ENCODE measurements at regions not wholly inside any gene's neighbourhood (a gene's known extent, or its start where the extent isn't known, plus 50 kb on each side); places are given as distances from the start of the nearest gene placed in this dataset.
"Not testable (repeated sequence)": the region's sequence is repeated elsewhere in the genome, so short reads cannot be mapped to it uniquely, and the experiment has no call there.

DNA sequence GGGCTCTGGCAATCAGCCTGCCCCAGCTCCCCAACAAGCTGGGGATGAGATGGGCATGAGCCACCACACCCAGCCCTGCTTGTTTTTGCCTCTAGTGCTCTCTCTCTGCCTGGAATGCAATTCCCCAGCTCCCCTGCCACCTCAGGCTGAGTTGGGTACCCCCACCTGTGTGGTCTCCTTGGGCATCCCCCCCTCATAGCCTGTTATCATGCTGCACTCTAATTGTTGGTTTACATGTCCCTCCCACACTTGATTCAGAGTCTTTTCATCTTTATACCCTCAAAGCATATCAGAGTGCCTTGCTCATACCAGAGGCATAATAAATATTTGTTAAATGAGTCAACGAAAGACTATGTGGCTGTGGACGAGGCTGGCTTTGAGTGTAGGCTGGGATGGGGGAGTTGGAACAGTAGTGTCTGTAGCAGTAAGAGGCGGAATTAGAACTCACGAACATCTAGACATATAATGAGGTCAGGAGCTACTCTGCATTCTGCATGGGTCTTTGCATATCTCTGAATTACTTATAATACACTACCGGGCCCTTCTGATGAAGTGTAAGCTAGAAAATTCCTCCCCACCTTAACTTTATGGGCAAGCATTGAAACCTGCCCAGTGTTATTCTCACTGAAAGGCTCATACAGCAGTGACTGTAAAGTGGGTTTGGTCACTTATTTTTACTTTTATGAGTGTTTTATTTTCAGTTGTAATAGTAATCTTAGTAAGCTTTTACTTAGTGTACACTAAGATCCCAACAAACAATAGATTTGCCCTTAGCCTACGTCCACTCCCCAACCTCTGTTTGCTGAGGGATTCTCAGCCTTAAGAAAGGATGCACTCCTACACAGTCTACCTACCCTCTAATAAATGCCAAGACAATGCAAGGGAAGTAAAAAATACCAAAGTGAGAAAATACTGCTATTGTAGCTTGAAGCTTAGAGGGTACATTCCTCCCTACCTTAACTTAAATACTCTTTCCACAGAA is 58.7 kb downstream of the EDN1 start:
- no peak for DNase-seq

DNA sequence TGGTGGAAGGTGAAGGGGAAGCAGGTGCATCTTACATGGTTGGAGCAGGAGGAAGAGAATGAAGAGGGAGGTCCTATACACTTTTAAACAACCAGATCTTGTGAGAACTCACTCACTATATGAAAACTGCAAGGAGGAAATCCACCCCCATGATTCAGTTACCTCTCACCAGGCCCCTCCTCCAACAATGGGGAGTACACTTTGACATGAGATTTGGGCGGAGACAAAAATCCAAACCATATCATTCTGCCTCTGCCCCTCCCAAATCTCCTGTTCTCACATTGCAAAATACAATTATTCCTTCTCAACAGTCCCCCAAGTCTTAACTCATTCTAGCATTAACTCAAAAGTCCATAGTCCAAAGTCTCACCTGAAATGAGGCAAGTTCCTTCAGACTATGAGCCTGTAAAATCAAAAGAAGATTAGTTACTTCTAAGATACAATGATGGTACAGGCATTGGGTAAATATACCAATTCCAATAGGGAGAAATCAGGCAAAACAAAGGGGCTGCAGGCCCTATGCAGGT is 60.5 kb downstream of the EDN1 start:
- DNase-seq, result no peak

DNA sequence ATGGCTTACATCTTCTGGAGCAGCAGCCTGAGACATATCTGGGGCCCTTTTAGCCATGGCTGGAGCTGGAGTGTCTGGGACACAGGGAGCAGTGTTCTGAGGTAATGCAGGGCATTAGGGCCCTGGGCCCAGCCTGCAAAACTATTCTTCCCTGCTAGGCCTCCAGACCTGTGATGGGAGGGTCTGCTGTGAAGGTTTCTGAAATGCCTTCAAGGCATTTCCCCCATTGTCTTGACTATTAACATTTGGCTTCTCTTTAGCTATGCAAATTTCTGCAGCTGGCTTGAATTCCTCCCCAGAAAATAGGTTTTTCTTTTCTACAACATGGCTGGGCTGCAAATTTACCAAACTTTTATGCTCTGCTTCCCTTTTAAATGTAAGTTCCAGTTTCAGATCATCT is 61.5 kb downstream of the EDN1 start:
- no peak for DNase-seq

DNA sequence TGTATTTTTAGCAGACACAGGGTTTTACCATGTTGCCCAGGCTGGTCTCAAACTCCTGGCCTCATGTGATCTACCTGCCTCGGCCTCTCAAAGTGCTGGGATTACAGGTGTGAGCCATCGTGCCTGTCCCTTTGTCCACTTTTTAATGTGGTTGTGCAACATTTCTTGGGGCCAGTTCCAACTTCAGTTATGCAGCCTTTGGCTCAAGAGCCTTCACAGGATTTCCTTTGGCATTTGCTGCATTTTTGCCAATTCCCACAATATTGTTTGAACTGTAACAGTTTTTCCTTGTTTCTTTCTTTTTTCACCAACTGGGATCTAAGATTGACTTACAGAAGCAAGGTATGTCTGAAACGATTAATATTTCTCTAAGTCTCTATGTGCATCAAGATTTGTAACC is 63.6 kb downstream of the EDN1 start:
- no peak for DNase-seq

DNA sequence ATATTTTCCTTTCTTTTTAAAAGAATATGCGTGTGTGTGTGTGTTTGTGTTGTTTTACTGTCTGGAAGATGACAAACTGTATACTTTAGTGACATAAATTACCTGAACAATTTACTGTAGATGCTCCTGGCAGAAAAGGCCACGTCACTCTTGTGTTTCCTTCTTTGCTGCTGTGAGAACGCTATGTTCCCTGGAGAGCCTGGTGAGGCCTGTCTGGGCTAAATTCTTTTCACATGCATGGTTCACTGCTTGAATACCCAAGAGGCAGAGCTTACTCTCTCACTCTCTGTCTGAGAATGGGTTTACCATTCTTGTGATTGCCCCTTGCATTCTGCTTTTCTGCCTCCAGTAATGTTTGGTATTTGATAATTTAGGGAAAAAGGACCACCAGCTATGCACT is 64.3 kb downstream of the EDN1 start:
- no peak for DNase-seq

DNA sequence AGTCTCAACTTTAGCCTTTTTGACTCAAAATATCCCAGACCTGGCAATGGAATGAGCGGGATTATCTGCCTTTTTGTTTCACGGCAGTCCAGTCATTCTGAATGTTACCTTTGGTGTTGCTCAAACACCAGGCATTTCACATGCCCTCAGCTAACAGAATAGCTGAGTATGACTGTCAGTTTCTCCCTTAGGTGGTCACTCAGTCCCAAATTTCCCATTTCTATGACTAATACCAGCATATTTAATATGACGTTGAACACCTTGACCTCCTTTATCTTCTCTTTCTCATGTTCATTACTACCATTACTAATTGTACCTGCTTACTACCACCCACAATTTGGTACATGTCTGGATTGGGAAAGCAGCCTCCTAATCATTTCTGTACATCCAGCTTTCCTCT is 65.2 kb downstream of the EDN1 start:
- no peak for DNase-seq

DNA sequence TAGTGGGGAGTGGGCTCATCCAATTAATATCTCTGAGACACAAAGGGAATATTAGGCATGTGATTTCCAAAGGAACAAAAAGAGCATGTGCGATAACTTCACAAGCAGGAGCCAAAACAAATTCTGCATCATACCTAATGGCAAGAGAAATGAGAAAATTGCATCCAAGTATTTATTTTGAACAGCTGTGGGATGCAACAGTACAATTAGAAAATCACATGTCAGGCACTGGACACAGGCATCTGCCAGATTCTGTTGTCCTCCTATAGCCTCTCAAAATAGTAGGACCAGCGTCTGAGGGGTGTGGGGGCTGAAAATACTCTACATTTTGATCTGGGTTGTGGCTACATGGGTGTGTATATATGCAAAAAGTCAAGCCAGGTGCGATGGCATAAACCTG is 66.3 kb downstream of the EDN1 start:
- no peak for DNase-seq

DNA sequence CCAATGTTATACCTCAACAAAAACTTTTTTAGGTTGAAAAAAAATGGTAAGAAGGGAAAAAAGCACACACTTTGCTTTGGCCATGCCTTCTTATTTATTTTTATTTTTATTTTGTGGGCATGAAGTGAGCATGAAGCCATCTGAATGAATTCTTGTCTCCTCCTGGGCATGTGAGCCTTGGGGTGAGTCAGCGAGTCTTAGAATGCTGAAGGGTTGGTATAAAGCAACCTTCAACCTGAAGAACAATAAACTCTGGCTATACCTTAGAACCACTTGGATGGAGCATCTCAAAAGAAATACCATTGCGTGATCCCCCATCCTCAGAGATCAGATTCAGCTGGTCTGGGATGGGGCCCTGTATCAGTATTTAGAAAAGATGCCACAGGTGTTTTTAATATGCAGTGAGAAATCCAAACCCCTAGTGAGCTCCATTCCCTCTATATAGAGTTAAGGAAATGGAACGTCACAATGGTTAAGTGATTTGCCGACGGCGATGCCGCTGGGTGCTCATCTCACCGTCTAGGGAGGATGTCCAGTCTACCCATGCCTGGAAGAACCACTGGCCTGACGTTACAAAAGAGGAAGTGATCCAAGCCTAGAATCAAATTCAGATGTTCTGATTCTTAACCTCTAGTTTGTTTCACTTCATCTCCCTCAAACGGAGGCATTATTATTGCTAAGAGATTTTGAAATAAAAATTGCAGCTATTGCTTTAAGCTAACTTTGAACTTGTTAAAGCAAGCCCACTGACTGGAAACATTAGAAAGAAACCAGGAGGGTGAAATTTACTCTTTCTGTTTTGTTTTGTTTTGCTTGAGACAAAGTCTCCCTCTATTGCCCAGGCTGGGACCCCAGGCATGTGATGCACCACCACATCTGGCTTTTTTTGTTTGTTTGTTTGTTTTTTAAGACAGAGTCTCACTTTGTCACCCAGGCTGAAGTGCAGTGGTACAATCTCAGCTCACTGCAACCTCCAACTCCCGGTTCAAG is 67.1 kb downstream of the EDN1 start:
- no peak for DNase-seq

DNA sequence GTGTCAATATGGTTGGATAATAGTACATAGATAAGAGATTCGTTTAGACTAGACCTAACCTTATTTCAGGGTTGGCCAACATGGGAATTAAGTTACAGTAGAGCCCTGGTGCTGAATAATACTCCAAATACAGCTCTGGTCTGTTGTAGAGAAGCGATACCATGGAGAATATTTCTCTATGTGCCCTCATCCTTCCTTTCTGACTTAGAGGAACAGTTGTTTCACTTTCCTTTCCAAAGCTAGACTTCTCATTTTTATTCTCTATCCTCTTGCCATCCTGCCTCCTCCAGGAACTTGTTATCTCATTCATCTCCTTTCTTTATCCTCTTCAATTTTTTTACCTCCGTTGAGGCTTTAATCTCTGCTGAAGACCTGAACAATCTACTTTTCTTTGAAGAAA is 68.9 kb downstream of the EDN1 start:
- DNase-seq, result no peak

DNA sequence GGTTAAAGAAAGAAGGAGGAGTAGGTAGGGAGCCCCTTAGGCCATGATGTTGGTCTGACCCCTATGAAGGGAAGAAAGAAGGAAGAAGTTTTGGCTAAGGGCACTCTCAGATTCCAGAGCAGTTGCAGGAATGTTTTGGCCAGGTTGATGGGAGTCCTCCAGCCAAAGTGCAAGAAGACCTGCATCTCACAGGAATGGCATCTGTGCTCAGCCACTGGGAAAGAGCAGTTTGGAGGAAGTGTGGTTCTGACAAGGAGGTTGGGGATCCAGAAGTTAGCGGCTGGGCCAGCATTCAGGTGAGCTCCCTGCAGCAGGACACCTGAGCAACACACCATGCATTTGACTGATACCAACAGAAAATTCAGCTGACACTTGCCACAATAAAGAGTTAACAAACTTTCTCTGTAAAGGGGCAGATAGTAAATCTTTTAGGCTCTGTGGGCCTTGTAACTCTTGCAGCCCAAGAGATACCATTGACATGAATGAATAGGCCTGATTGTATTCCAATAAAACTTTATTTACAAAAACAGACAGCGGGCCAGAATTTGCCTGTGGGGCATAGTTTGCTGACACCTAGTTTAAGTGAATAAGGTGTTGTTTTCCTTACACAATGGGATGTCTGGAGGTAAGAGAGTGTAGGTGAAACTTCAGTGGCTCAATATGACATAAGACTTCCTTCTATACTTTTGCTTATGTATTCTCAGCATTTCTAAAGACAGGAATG is 71.0 kb downstream of the EDN1 start:
- DNase-seq, result no peak

DNA sequence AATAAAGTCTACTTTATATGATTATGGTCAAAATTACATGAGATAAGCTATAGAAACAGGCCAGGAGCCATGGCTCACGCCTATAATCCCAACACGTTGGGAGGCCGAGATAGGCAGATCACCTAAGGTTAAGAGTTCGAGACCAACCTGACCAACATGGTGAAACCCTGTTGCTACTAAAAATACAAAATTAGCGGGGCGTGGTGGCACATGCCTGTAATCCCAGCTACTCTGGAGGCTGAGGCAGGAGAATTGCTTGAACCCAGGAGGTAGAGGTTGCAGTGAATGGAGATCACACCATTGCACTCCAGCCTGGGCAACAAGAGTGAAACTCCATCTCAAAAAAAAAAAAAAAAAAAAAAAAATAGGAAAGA is 73.1 kb downstream of the EDN1 start:
- DNase-seq, result not testable (repeated sequence)

DNA sequence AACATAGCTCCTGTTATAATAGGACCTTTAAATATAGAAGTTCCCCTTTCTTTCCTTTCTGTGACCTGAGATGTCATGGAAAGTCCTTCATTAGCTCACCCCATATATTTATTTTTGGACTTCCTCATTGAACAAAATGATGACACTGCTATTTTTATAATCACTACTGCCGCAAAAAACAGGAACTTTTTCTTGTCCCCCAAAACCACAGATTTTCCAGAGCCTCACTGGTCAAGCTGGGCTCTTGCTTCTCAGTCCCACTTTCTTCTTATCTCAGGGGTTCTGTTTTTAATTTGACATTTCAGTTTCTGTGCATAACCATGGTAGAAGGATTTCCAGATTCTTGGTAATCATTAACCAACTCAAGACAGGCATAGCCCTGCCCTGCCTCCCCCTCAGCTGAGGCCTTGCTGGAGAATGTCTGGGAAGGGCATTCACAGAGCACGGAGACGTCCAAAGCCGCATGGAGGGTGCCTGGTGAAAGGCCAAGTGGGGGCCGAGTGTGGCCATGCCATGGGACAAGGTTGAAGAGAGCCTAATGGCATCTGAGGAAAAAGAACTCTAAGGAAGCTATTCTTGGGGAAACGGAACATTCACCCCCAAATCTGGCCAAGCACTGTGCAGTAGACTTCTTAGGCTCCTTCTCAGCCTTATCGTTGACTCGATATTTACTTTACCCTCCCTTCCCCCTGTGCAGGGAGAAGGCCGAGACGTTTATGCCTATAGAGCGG is 73.7 kb downstream of the EDN1 start:
- DNase-seq, result no peak

DNA sequence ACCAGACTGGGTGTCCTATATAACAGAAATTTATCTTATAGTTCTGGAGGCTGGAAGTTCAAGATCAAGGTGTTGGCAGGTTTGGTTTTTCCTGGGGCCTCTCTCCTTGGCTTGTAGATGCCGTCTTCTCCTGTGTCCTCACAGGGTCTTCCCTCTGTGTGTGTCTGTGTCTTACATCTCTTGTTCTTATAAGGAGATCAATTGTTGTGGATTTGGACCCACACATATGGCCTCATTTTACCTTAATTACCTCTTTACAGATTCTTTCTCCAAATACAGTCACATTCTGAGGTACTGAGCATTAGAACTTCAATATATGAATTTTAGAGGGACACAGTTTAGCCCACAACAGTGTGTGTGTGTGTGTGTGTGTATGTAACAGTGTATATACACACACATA is 74.5 kb downstream of the EDN1 start:
- DNase-seq, result no peak

DNA sequence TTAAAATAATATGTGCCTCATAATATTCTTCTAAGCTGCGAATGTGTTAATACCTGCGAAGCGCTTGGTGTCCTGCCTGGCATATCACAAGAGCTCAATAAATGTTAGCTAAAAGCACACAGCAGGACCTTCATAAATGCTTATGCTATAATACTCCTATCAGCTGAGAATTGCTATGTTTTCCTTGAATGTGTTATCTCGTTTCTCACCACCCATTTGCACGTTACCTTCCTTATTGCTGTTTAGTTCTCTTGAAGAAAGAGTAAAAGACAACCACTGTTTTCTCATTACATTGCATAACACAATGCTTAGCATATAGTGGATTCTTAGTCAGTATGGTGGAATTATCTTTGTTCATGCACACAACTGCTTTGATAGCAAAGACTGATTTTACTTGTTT is 76.6 kb downstream of the EDN1 start:
- DNase-seq, result no peak

DNA sequence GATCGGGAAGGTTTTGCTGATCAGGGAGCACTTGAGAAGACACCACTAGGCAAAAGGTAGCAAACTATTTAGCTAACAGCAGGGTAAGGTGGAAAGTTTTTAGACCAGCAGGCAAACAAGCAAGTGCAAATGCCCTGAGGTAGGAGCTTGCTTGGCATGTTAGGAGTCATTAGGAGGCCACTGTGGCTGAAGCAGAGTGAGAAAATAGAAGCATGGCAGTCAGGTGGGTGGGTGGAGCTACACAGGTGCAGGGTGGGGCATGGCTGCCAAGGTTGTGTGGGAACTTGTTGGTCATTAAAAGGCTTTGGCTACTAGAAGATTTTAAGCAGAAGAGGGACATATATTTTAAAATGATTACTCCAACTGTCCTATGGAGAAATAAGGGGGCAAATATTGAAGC is 77.3 kb downstream of the EDN1 start:
- no peak for DNase-seq

DNA sequence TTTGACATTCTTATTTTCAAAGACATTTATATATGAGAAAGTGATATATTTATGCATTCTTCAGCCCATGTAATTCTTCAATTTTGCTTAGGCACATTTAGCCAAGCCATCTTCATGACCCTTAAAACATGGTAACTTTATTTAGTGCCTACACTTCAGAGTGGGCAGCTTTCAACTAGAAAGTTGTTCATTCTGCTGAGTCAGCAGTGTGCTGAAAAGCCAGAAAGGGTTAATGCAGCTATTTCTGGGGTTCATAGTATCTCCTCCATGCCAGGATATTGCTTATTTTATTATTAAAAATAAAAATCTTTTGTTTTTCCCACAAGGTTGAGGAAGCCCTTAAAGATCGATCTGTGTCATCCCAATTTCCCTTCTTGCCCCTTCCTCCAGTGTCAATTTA is 79.2 kb downstream of the EDN1 start:
- DNase-seq, result no peak

DNA sequence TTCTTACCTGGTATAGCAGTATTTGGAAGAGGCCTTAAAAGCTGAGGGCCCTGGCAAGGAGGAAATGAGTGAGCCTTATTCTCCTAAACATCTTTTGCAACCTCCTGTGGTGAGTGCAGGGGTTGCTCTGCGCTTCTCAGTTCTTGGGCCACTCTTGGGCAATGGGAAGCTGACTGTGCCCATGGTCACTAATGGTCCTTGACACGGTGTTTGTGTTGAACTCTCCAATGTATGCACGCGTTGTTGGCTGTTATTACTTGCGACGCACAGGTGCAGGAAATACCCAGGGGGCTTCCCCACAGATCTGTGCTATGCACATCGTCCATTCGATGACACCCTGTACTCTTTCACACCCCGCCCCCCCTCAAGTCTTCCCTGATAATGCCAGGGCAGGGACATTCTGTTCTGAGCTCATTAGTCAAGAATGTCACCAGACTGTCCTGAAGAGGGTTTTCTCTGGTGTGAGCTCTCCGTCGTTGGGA is 79.7 kb downstream of the EDN1 start:
- DNase-seq, result no peak

DNA sequence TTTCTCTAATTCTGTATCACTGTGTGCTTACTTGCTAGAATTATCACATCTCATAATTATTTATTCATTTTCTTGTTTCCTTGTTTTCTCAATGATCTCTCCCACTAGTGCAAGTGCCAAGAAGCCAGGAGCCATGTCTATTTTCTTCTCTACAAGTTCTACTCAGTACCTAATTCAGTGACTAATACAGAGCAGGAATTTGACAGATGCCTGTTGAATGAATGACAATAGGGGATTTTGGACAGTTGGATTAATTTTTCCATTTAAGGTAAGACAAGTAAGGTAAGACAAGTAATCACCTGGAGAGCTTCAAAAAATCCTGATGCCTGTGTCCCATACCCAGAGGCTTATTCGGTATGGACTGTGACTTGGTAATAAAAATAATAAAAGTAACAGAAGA is 81.0 kb downstream of the EDN1 start:
- no peak for DNase-seq

DNA sequence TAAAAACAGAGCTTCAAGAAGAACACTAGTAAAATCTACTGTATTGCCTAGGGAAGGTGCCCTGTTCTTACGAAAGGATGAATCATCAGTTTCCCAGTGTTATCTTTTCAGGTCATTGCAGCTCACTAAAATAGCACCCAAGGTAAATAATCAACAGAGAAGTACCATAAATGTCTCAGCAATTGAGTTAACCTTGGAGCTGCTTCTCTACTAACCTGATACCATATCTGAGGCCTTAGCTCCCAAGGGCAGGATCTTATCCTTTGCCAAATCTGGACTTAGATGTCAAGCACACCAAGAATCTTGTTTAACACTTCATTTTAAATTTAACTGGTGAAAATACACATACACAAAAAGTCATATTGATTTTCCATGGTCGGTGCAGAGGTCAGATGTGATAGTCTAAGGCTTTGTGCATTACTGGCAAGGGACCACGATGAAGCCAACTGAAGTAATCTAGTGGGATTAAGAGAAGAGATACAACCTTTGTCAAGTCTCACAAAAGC is 81.5 kb downstream of the EDN1 start:
- DNase-seq, result no peak

DNA sequence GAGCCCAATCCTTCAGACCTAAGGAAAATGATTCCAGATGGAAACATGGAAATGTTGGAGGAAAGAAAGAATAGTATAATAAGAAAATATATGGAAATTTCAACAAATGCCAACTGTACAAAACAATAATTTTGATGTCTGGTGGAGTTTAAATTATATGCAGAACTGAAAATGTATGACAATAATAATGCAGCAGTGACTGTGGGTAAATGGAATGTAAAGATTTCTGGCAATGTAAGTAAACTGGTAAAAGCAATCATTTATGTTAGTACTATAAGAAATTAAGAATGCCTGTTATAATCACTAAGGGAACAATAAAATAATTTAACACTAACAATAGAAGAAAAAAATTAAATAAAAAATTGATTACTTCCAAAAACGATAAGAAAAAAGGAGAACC is 89.0 kb downstream of the EDN1 start:
- DNase-seq, result no peak

DNA sequence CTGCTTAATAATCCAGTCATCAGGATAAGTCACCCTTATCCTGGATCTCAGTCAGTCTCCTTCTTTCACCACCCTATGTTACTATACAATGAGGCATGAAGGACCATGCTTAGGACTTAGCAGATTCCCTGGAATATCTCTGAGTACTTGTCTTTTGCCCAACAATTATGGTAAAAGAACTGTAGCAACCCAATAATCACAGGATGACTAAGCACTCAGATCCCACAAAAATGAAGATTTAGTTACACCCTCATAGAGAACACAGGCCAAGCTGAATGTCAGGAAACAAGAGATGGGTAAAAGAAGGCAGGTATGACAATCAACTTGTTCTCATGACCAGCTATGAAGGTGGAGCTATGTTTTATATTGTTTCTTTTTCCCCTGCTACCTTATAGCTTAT is 91.4 kb downstream of the EDN1 start:
- no peak for DNase-seq

DNA sequence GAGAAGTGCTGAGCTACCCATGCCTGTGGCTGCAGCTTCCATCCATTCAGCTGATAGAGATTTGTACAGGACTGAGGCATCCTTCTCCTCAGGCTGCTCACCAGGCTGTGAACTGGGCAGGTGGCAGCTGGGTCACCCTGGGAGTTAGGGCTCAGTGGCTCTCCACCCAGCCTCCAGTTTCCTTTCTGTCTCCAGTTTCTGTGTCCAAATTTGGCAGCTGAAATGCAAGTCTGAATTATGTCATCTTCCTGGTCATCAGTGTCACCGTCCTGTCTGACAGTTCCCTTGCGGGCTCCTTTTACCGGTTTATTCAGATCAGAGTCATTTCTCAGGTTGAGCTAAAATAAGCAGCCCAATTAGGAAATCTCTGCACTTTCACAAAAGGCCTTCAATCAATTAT is 93.3 kb downstream of the EDN1 start:
- no peak for DNase-seq
